GM23338 (cell line): ENCODE measurements at regions not wholly inside any gene's neighbourhood (a gene's known extent, or its start where the extent isn't known, plus 50 kb on each side); places are given as distances from the start of the nearest gene placed in this dataset.

Experiments
- ATAC-seq: fragments of 200-7000 bp; cut with Tn5 transposase; 3 replicates; pipeline ENCODE4 v1.9.1; 2020
- DNase-seq: peaks from one replicate; pipeline ENCODE4 v3.0.0-alpha.2; 2015; ENCODE audit warnings: low spot score
- H2AFZ ChIP-seq: fragments of 200-600 bp; sonication (generic); 2 replicates; pipeline ENCODE4 v1.8.0; 2016; ENCODE audit warnings: antibody characterized with exemption, mild to moderate bottlenecking, moderate library complexity
- H3F3A ChIP-seq: fragments of 200-600 bp; sonication (generic); replicated peaks from 2 replicates; pipeline ENCODE4 v1.8.0; 2017; ENCODE audit warnings: antibody characterized with exemption, mixed run types, low read depth
- H3K27ac ChIP-seq: fragments of 200-600 bp; sonication (generic); 2 replicates; pipeline ENCODE4 v1.6.1; 2016; ENCODE audit warnings: low read depth
- H3K27me3 ChIP-seq: fragments of 200-600 bp; sonication (generic); 2 replicates; pipeline ENCODE4 v1.8.0; 2016; ENCODE audit warnings: mild to moderate bottlenecking, mixed run types, moderate library complexity; ENCODE audit not compliant: insufficient read depth
- H3K36me3 ChIP-seq: fragments of 200-600 bp; sonication (generic); 2 replicates; pipeline ENCODE4 v1.8.0; 2016; ENCODE audit warnings: mild to moderate bottlenecking; ENCODE audit not compliant: insufficient read depth
- H3K4me1 ChIP-seq: fragments of 200-600 bp; sonication (generic); 2 replicates; pipeline ENCODE4 v1.8.0; 2016; ENCODE audit warnings: mild to moderate bottlenecking, moderate library complexity; ENCODE audit not compliant: insufficient read depth
- H3K4me2 ChIP-seq: fragments of 200-600 bp; sonication (generic); 2 replicates; pipeline ENCODE4 v1.7.1; 2017; ENCODE audit warnings: mixed run types
- H3K4me3 ChIP-seq: fragments of 200-600 bp; sonication (generic); 2 replicates; pipeline ENCODE4 v1.6.1; 2016; ENCODE audit warnings: mixed run types
- H3K79me2 ChIP-seq: fragments of 200-600 bp; sonication (generic); replicated peaks from 2 replicates; pipeline ENCODE4 v1.8.0; 2017; ENCODE audit warnings: mild to moderate bottlenecking; ENCODE audit not compliant: insufficient read depth
- H3K9me2 ChIP-seq: fragments of 200-600 bp; sonication (generic); 2 replicates; pipeline ENCODE4 v1.8.0; 2017; ENCODE audit not compliant: insufficient read depth
- H4K20me1 ChIP-seq: fragments of 200-600 bp; sonication (generic); replicated peaks from 2 replicates; pipeline ENCODE4 v1.8.0; 2017; ENCODE audit warnings: mild to moderate bottlenecking; ENCODE audit not compliant: insufficient read depth
- H3K27ac Mint-ChIP-seq: 2 replicates; pipeline ENCODE4 v1.8.0; 2020; ENCODE audit warnings: inconsistent platforms, mild to moderate bottlenecking, moderate library complexity, mixed read lengths
- H3K27me3 Mint-ChIP-seq: 3 replicates; pipeline ENCODE4 v1.8.0; 2022; ENCODE audit warnings: low read depth, mild to moderate bottlenecking, moderate library complexity, mixed read lengths, inconsistent platforms; ENCODE audit not compliant: insufficient read depth, poor library complexity
- H3K36me3 Mint-ChIP-seq: 3 replicates; pipeline ENCODE4 v1.8.0; 2021; ENCODE audit warnings: low read depth, mild to moderate bottlenecking, inconsistent platforms, moderate library complexity, mixed read lengths
- H3K4me1 Mint-ChIP-seq: 3 replicates; pipeline ENCODE4 v1.8.0; 2020; ENCODE audit warnings: mild to moderate bottlenecking, inconsistent platforms, mixed read lengths
- H3K4me3 Mint-ChIP-seq: 3 replicates; pipeline ENCODE4 v1.8.0; 2021; ENCODE audit warnings: moderate library complexity, mild to moderate bottlenecking, inconsistent platforms, mixed read lengths
- H3K9me3 Mint-ChIP-seq: 3 replicates; pipeline ENCODE4 v1.8.0; 2020; ENCODE audit warnings: moderate library complexity, mild to moderate bottlenecking, inconsistent platforms, mixed read lengths
- CREB1 ChIP-seq: fragments of 250-450 bp; sonication (Bioruptor Pico); IDR thresholded peaks from 2 replicates; pipeline ENCODE4 v1.5.0; 2020; ENCODE audit warnings: low read depth, mild to moderate bottlenecking, moderate library complexity
- CTCF ChIP-seq, 2 experiments: fragments of 200-600 bp in 1 of 2; sonication (generic) in 1 of 2; conservative IDR thresholded peaks; 2 replicates each; pipeline versions ENCODE4 v1.5.1 to v1.6.1; 2016 to 2017; ENCODE audit warnings: antibody characterized with exemption in 2 of 2, low read depth in 2 of 2, mild to moderate bottlenecking in 2 of 2, moderate library complexity in 1 of 2
- ETS1 ChIP-seq: IDR thresholded peaks from 2 replicates; pipeline ENCODE4 v1.6.1; 2016; ENCODE audit warnings: antibody characterized with exemption
- EZH2 ChIP-seq: fragments of 200-600 bp; sonication (generic); IDR thresholded peaks from one replicate; pipeline ENCODE4 v1.8.0; 2017; ENCODE audit warnings: antibody characterized with exemption, mild to moderate bottlenecking, low read depth; ENCODE audit not compliant: unreplicated experiment
- NANOG ChIP-seq: IDR thresholded peaks from 2 replicates; pipeline ENCODE4 v1.6.1; 2016; ENCODE audit warnings: antibody characterized with exemption, borderline replicate concordance
- POLR2AphosphoS5 ChIP-seq: IDR thresholded peaks from 2 replicates; pipeline ENCODE4 v1.6.1; 2016; ENCODE audit warnings: antibody characterized with exemption, low read depth
- REST ChIP-seq: IDR thresholded peaks from one replicate; pipeline ENCODE4 v1.6.1; 2018; ENCODE audit warnings: antibody characterized with exemption; ENCODE audit not compliant: unreplicated experiment
- STAT1 ChIP-seq: IDR thresholded peaks from one replicate; pipeline ENCODE4 v1.6.1; 2016; ENCODE audit warnings: antibody characterized with exemption; ENCODE audit not compliant: unreplicated experiment
- ZNF114 ChIP-seq: fragments of 250-450 bp; sonication (Bioruptor Pico); IDR thresholded peaks from 2 replicates; pipeline ENCODE4 v1.5.0; 2020; ENCODE audit warnings: mild to moderate bottlenecking, moderate library complexity

GRCh38 chr11:62034036-62034338, 66.6 kb upstream of the FTH1 start (continued):
- no peak for TF ChIP-seq NANOG
- TF ChIP-seq REST: no peak
- TF ChIP-seq CTCF (conservative IDR thresholded peaks at IDR 0.05; ENCODE audit: low read depth in 2 of 2): no peak
- TF ChIP-seq STAT1: no peak
- no peak for TF ChIP-seq ETS1
- TF ChIP-seq ZNF114 (CRISPR knock-in tag): no peak

- DNase-seq (no peak), ATAC-seq (no peak)
- Histone ChIP-seq H3K36me3 (no peaks in the 10 kb centered on the region), H3K79me2 (no peaks in the 10 kb centered on the region), H4K20me1 (no peaks in the 10 kb centered on the region), H3F3A (no peaks in the 10 kb centered on the region), H3K4me1 (peaks cover 12% of the 10 kb centered on the region; the same call in 1 of the 2 replicates), H2AFZ (no peak overlapping the region), H3K4me2 (no peak overlapping the region), H3K27ac (no peak overlapping the region), H3K9me2 (no peaks in the 10 kb centered on the region), H3K27me3 (no peaks in the 10 kb centered on the region), H3K4me3 (no peak overlapping the region)
- Mint-ChIP-seq H3K27ac (no peak overlapping the region), H3K9me3 (peaks cover 20% of the 10 kb centered on the region), H3K36me3 (peaks cover 5% of the 10 kb centered on the region), H3K4me1 (peaks cover 12% of the 10 kb centered on the region; the same call in 2 of the 3 replicates), H3K4me3 (no peak overlapping the region), H3K27me3 (peaks cover 3% of the 10 kb centered on the region)
- TF ChIP-seq NANOG (no peak), CREB1 (CRISPR knock-in tag) (no peak), EZH2 (no peak), CTCF (conservative IDR thresholded peaks at IDR 0.05; ENCODE audit: low read depth in 2 of 2) (no peak), POLR2AphosphoS5 (no peak), REST (no peak), ETS1 (no peak), STAT1 (no peak)
Observed at GRCh38 chr11:62033191-62034035, 66.0 kb upstream of the FTH1 start.
